GM20000 (cell line): ENCODE measurements at regions not wholly inside any gene's neighbourhood (a gene's known extent, or its start where the extent isn't known, plus 50 kb on each side); places are given as distances from the start of the nearest gene placed in this dataset.

Experiments used
- DNase-seq: peaks from one replicate; pipeline ENCODE4 v3.0.0; 2012; ENCODE audit warnings: low spot score
- TF ChIP-seq, protein P1 (sequence below): IDR thresholded peaks from 2 replicates; pipeline ENCODE4 v1.5.1; 2012; ENCODE audit warnings: mild to moderate bottlenecking, control low read depth; ENCODE audit errors: extremely low read depth, missing control alignments

DNA sequence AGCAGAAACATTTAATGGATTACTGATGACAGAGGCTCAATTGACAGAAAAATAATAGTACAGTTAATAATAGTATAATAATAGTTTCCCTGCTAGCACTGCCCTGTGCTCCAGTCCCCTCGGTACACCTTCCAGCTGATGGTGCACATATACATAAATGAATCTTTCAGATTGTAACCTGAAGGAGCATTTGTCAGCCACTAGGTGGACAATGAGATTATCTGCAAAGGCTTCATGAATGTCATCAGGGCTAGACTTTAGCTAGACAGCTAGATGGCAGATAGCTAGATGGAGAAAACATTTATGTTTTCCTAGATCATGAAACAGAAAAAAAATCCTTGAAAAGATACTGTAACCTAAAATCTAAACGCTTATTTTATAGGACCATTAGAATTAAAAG lies 304.4 kb upstream of the SMC2 start:
- peak; percentile 19 for DNase-seq
- TF ChIP-seq, protein P1, sequence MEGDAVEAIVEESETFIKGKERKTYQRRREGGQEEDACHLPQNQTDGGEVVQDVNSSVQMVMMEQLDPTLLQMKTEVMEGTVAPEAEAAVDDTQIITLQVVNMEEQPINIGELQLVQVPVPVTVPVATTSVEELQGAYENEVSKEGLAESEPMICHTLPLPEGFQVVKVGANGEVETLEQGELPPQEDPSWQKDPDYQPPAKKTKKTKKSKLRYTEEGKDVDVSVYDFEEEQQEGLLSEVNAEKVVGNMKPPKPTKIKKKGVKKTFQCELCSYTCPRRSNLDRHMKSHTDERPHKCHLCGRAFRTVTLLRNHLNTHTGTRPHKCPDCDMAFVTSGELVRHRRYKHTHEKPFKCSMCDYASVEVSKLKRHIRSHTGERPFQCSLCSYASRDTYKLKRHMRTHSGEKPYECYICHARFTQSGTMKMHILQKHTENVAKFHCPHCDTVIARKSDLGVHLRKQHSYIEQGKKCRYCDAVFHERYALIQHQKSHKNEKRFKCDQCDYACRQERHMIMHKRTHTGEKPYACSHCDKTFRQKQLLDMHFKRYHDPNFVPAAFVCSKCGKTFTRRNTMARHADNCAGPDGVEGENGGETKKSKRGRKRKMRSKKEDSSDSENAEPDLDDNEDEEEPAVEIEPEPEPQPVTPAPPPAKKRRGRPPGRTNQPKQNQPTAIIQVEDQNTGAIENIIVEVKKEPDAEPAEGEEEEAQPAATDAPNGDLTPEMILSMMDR: peak; percentile 19

DNA sequence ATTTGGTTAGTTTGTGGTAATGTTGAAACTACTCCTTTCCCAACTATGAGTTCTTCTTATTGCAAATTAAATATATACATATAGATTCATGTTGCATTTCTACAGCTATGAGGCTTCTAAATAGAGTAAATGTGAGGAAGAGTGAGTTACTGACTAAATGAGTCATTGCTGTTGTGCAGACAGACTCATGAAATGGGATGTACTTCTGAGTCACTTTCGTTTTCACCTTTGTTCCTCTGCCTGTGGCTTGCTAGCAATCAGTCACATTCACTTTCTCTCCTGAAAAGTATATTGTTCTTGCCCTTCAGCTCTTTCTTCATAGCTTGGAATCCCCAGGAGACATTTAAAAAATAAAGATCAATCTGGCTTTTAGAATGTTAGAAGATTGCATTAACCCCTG lies 295.5 kb upstream of the SMC2 start:
- peak; percentile 36 for DNase-seq

DNA sequence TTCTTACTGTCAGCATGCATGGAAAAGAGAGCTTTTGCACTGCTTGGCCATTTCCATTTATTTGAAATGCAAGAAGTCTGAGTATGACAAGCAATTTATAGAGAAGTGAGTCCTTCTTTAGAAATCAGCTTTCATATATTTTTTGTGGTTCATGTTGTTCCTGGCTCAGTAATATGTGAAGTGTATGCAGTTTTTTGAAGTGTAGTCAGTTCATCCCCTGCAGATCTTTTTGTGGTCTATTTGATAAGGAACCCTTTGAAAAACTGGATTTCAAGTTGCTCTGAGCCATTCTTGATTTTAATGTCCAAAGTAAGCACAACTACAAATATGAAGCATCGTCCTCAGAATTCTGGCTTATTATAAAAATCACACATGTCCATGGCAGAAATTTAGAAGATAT lies 294.1 kb upstream of the SMC2 start:
- DNase-seq: no peak
- TF ChIP-seq, protein P1: no peak

More for the DNA sequence above, 295.5 kb upstream of the SMC2 start:
- TF ChIP-seq, protein P1: no peak

DNA sequence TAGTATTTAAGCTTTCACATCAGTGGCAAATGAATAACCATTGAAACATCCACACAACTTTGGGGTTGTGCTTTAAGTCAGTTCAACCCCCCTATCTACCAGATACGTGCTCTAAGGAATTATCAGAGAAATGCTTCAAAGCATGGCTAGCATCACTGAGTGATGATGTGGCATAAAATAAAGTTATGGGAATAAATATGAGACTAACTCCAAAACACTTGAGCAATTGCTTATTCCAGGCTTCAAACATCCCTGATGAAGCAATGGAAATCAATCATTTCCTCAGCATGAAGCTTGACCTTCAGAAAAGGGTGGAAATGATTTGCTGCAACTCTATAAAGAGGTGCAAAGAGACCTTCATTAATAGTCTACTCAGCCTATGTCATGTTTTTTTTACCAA lies 292.0 kb upstream of the SMC2 start:
- DNase-seq: no peak
- TF ChIP-seq, protein P1: no peak

DNA sequence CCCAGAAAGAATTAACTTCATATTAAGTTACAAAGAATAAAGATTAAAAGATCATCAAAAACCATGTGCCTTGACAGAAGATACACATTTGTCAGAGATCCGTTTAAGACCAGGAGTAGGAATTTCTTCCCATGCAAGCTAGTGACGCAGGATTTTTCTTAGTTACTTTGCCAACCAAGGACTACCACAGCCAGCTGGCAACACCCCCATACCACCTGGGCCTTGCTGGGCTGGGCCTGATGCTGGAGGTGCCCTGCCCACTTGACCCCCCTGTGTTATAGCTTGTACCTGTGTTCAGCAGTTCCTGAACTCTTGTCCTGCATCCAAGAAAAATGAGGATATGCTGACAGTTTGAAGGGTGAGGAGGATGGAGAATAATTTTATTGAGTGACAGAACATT lies 290.9 kb upstream of the SMC2 start:
- TF ChIP-seq, protein P1: no peak
- DNase-seq: no peak

DNA sequence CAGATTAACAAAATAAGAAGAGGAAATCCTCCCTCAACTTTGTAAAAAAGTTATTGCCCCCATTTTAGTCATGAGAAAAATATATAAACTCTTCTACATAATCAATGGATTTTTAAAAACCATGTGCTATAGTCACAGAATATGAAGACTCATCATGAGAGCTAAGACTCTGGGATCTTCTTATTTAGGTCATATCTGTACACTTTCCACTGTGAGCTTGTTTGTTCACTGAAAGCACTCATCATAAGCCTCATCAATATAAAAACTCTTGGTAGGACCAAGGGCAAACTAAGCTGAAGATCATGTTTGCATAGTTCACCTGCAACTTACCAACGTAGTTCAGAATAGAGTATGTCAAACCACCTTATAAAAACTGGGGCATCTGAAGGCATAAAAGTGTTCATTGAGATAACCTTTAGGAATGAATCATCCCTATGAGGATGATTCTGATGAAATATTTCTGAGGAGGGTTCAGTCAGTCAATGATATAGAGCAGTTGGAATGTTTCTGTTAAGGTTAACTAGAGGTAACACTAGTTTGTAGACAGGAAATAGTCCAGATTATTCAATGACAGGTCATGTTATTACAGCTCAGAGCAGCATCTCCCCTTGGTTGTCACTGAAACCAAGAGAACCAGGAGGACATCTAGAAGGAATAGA lies 289.9 kb upstream of the SMC2 start:
- TF ChIP-seq, protein P1: no peak
- DNase-seq: no peak

DNA sequence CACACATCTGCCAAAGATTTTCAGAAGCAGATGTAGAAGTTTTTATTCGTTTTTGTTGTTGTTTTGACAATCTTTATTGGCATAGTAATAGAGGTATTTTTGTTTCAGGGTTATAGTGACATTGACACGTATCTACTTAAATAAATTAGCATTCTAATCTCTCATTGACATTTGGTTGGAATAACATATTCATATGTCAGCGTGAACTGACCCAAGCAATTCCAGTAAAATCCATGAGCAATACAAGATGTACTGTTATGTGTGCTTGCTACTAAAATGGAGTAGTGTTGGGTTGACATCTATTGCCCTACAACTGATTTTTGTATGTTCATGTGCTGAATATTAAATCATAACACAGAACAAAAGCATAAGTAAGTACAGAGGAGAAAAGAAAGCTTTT lies 284.4 kb upstream of the SMC2 start:
- TF ChIP-seq, protein P1: no peak
- no peak for DNase-seq
